Esophagus squamous epithelium (tissue), 5 donors: ENCODE measurements at regions not wholly inside any gene's neighbourhood (a gene's known extent, or its start where the extent isn't known, plus 50 kb on each side); places are given as distances from the start of the nearest gene placed in this dataset.

ENCODE experiments used
- DNase-seq: peaks from one replicate; lab custom pipeline; 2025; lab: John Stamatoyannopoulos, UW
- H3K27ac ChIP-seq, 4 donors: fragments of 200-600 bp; sonication (generic); one replicate each; pipeline ENCODE4 v1.5.1; 2016 to 2019; ENCODE audit warnings: mild to moderate bottlenecking in 1 of 4
- H3K27me3 ChIP-seq, 4 donors: fragments of 200-600 bp; sonication (generic); 1 replicate in 3 of 4; 2 replicates in 1 of 4; pipeline versions ENCODE4 v1.5.1 to v1.6.0; 2017 to 2021; ENCODE audit warnings: antibody characterized with exemption in 1 of 4
- H3K36me3 ChIP-seq, 3 donors: fragments of 200-600 bp; sonication (generic); one replicate each; pipeline ENCODE4 v1.5.1; 2016 to 2019
- H3K4me1 ChIP-seq, 3 donors: fragments of 200-600 bp; sonication (generic); one replicate each; pipeline ENCODE4 v1.5.1; 2017 to 2019
- H3K4me3 ChIP-seq, 4 donors: fragments of 200-600 bp; sonication (generic); 1 replicate in 3 of 4; 2 replicates in 1 of 4; pipeline ENCODE4 v1.5.1; 2016 to 2019; ENCODE audit warnings: mild to moderate bottlenecking in 2 of 4, moderate library complexity in 1 of 4
- H3K9me3 ChIP-seq, 3 donors: fragments of 200-600 bp; sonication (generic); one replicate each; pipeline ENCODE4 v1.5.1; 2016 to 2019
- POLR2A ChIP-seq, 4 donors: fragments of 450-650 bp; IDR thresholded peaks; one replicate each; pipeline ENCODE4 v1.6.1; 2017; ENCODE audit warnings: antibody characterized with exemption in 4 of 4, mild to moderate bottlenecking in 4 of 4, moderate library complexity in 3 of 4
- WGBS, 2 donors: methylation state at CpG; one replicate each; pipeline ENCODE4 v1.1.5; 2018; 5-methylcytosine and 5-hydroxymethylcytosine counted together
- intact Hi-C: fragments of 100-400 bp; cut with DNase I; formaldehyde crosslinking; loops from one replicate; pipeline ENCODE4 v1.15.0; 2022
- TF ChIP-seq, protein P1 (sequence below), 6 experiments: fragments of 450-650 bp in 4 of 6; fragments of 200-600 bp in 2 of 6; sonication (generic) in 2 of 6; IDR thresholded peaks; one replicate each; pipeline ENCODE4 v1.5.1; 2016 to 2019; ENCODE audit warnings: antibody characterized with exemption in 6 of 6, mild to moderate bottlenecking in 4 of 6, moderate library complexity in 4 of 6
- donor health status: DM: yes; HTN: yes; CAD: no.

DNA sequence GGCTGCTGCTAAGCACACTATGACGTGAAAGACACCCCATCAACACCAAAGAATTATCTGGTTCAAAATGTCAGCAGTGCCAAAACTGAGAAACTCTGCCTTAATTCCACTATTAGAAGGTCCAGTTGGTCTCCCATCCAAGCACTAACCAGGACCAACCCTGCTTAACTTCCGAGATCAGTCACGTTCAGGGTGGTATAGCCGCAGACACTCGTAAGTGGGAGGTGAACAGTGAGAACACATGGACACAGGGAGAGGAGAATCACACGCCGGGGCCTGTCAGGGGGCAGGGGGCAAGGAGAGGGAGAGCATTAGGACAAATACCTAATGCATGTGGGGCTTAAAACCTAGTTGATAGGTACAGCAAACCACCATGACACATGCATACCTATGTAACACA lies 83.4 kb downstream of the C13orf42 start:
- Histone ChIP-seq H3K27me3 (no peaks in the 10 kb centered on the region), H3K36me3 (no peaks in the 10 kb centered on the region), H3K4me1 (no peaks in the 10 kb centered on the region), H3K9me3 (peaks cover 0 to 6% (median 0%) of the 10 kb centered on the region in 3 donors), H3K4me3 (no peak overlapping the region), H3K27ac (no peak overlapping the region)
- 85 to 90% methylated on average over 7 of the region's 7 CpGs for WGBS, 2 donors
- DNase-seq: no peak
- TF ChIP-seq, protein P1, sequence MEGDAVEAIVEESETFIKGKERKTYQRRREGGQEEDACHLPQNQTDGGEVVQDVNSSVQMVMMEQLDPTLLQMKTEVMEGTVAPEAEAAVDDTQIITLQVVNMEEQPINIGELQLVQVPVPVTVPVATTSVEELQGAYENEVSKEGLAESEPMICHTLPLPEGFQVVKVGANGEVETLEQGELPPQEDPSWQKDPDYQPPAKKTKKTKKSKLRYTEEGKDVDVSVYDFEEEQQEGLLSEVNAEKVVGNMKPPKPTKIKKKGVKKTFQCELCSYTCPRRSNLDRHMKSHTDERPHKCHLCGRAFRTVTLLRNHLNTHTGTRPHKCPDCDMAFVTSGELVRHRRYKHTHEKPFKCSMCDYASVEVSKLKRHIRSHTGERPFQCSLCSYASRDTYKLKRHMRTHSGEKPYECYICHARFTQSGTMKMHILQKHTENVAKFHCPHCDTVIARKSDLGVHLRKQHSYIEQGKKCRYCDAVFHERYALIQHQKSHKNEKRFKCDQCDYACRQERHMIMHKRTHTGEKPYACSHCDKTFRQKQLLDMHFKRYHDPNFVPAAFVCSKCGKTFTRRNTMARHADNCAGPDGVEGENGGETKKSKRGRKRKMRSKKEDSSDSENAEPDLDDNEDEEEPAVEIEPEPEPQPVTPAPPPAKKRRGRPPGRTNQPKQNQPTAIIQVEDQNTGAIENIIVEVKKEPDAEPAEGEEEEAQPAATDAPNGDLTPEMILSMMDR (IDR thresholded peaks at IDR 0.05): no peak
- TF ChIP-seq POLR2A (IDR thresholded peaks at IDR 0.05): no peak
- intact Hi-C loops: no loop called here

DNA sequence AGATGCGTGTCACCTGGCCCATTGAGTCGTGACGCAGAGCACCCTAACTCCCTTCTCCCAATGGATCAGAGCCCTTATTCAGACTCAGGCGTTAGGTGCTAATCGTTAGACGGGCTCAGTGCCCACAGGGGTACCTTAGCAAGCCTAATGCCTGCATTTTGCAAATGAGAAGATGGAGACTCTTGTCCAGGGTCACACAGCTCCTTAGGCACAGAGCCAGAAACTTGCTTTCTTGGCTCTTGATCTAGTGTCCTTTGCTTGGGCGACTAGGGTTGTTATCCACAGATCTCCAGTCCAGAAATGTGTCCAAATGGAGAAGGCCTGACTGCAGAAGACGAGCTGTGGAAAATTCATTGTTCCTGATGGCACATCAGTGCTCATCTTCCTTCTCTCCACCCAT lies 85.1 kb downstream of the C13orf42 start:
- H3K36me3 ChIP-seq: no peaks in the 10 kb centered on the region
- H3K4me1 ChIP-seq: no peaks in the 10 kb centered on the region
- peaks cover 0 to 6% (median 0%) of the 10 kb centered on the region in 3 donors for H3K9me3 ChIP-seq
- TF ChIP-seq POLR2A (IDR thresholded peaks at IDR 0.05): no peak
- TF ChIP-seq, protein P1 (IDR thresholded peaks at IDR 0.05): no peak
- DNase-seq: no peak
- no peaks in the 10 kb centered on the region for H3K27me3 ChIP-seq
- intact Hi-C loops: no loop called here
- no peak overlapping the region for H3K4me3 ChIP-seq
- no peak overlapping the region for H3K27ac ChIP-seq
- 77 to 87% methylated on average over 4 to 6 of the region's 8 CpGs for WGBS, 2 donors

DNA sequence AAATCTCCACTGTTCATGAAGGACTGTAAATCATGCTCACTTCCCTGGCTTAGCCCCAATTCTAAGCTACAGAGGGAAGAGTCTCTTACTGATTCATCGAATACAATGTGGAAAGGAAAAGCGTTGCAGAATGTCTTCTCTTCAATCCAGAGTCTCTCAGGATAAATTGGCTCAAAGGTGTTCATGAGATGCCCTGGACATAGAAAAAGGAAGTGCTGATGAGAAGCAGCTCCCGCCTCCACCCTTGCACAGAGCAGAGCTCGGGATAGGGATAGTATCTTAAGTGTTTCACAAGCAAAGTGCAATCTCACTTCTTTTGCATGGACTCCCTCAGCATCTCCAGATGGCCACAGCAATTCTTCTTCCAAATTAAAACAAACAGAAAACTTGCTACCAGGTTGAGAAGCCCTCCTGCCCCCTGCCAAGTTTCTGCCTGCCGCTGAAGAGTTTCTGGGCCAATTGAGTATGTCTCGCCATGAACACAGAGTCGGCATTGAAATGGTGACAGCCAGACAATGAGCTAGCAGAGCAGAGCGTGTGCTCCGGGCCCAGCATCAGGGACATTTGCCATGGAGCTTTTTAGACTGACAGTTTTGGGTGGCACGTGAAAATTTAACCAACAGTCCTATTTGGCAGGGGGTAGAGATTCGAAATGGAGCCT lies 85.7 kb downstream of the C13orf42 start:
- Histone ChIP-seq H3K27ac (no peak overlapping the region), H3K27me3 (no peaks in the 10 kb centered on the region), H3K36me3 (no peaks in the 10 kb centered on the region), H3K4me3 (no peak overlapping the region), H3K9me3 (peaks cover 0 to 6% (median 0%) of the 10 kb centered on the region in 3 donors), H3K4me1 (no peaks in the 10 kb centered on the region)
- DNase-seq: no peak
- TF ChIP-seq, protein P1 (IDR thresholded peaks at IDR 0.05): no peak
- TF ChIP-seq POLR2A (IDR thresholded peaks at IDR 0.05): no peak
- intact Hi-C loops: no loop called here
- 84 to 91% methylated on average over 7 to 11 of the region's 11 CpGs for WGBS, 2 donors

DNA sequence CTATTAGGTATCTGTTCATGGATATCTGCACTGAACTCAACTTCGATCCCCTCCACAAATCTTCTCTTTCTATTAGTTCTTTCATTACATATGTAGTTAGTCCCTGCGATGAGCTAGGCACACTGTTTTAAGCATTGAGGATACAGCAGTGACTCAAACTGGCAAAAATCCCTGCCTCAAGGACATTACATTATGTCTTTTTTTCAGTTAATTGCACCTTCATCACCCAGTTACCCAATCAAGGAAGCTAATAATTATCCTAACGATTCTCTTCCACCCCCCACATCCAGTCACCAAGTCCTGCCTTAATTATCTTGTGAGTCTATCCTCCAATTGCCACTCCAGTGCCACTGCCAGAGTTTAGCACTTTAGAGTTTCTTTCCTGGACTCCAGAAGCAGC lies 89.3 kb downstream of the C13orf42 start:
- Histone ChIP-seq H3K4me1 (no peaks in the 10 kb centered on the region), H3K27me3 (no peaks in the 10 kb centered on the region), H3K36me3 (no peaks in the 10 kb centered on the region), H3K27ac (no peak overlapping the region), H3K9me3 (peaks cover 0 to 6% (median 0%) of the 10 kb centered on the region in 3 donors), H3K4me3 (no peak overlapping the region)
- intact Hi-C loops: no loop called here
- TF ChIP-seq POLR2A (IDR thresholded peaks at IDR 0.05): no peak
- TF ChIP-seq, protein P1 (IDR thresholded peaks at IDR 0.05): no peak
- DNase-seq: no peak
- WGBS, 2 donors: 73 to 75% methylated on average over 3 of the region's 3 CpGs

DNA sequence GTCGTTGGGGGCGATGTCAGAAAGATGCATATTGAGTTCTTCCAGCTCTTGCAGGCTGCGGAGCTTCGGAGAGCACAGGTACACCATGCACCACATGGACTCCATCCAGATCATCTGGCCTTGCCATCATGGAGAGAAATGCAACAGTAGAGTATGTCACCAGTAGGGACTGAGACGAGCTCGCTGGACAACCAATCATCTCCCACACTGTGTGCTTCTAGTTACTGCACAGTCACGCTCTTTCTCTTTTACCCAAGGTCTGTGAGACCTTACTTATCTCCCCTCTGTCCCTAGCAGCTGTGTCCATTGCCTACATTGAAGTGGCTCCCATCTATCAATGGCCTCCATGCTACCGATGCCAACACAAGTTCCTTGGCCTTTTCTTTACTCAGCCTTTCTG lies 90.5 kb downstream of the C13orf42 start:
- Histone ChIP-seq H3K4me3 (no peak overlapping the region), H3K9me3 (peaks cover 0 to 6% (median 0%) of the 10 kb centered on the region in 3 donors), H3K27ac (no peak overlapping the region), H3K36me3 (no peaks in the 10 kb centered on the region), H3K27me3 (no peaks in the 10 kb centered on the region), H3K4me1 (no peaks in the 10 kb centered on the region)
- intact Hi-C loops: no loop called here
- WGBS, 2 donors: 89 to 90% methylated on average over 6 to 8 of the region's 8 CpGs
- DNase-seq: no peak
- no peak for TF ChIP-seq POLR2A (IDR thresholded peaks at IDR 0.05)
- TF ChIP-seq, protein P1 (IDR thresholded peaks at IDR 0.05): no peak
